Head of caudate nucleus (tissue), 42 donors: ENCODE measurements at regions not wholly inside any gene's neighbourhood (a gene's known extent, or its start where the extent isn't known, plus 50 kb on each side); places are given as distances from the start of the nearest gene placed in this dataset.

ENCODE experiments used
- DNase-seq, 42 donors: peaks; one replicate each; pipeline versions ENCODE4 v3.0.0 to v3.0.0-alpha.2; 2020 to 2021; ENCODE audit warnings: mixed read lengths in 7 of 42
- intact Hi-C: fragments of 100-400 bp; cut with DNase I; formaldehyde crosslinking; loops from one replicate; pipeline ENCODE4 v1.15.0; 2022

DNA sequence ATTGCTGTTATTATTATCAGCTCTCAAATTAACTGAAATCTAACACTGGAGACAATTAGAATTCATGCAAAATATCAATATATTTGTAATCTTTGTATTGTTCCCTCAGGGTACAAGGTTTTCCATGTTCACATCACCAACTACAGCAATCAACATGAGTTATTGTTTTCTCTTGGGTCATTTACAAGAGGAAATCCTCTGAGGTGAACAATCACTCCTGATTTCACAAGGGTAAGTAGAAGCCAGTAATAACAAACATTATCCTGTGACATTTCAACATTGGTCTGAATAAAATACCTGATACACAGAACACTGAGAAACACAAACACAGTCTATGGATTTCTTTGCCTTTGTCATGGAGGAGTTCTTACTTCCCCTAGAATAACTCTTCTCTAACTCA is 174.0 kb downstream of the SUCNR1 start:
- intact Hi-C loops: no loop called here
- no peak for DNase-seq

DNA sequence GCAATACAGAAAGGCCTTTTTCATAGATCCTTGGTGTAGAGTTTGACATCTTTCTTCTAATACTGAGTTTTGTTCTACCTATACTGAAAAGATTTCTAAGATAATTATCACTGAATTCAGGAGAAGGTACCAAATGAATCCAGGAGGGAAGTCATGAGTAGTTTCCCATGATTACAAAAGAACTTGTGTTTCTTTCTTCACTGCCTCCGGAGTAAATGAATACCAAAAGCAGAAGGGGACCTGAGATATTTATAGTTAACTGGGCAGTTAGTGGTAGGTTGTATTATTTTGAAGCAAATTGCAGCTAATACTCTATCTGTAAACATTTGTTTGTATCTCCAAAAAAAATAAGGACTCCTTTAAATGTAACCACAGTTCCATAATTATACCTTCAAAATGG is 175.4 kb downstream of the SUCNR1 start:
- no peak for DNase-seq
- intact Hi-C loops: no loop called here

- no peak for DNase-seq
- intact Hi-C loops: no loop called here
These were observed 177.5 kb downstream of the SUCNR1 start for GRCh38 chr3:152050903-152051302.

GRCh38 chr3:152051501-152052404 is 178.3 kb downstream of the SUCNR1 start:
- intact Hi-C loops: no loop called here
- no peak for DNase-seq

GRCh38 chr3:152053866-152054265 is 180.4 kb downstream of the SUCNR1 start:
- intact Hi-C loops: no loop called here
- no peak for DNase-seq

DNA sequence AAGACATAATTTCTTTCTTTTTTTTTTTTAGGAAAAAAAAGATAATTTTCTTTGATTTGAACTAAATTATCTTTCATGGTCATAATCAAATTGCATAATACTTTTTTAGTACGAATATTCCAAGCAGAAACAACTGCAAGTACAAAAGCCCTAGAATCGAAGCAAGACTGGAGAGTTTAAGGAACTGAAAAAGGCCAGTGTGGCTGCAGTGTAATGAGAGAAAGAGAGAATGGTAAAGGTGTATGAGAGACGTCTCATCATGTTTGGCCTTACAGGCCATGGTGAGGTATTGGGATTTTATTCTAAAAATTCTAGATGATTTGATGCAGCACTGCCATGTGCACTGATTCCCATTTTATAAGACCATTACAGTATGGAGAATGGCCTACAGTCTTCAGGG is 180.9 kb downstream of the SUCNR1 start:
- intact Hi-C loops: no loop called here
- no peak for DNase-seq

GRCh38 chr3:152056073-152056472 is 182.6 kb downstream of the SUCNR1 start:
- intact Hi-C loops: no loop called here
- no peak for DNase-seq

GRCh38 chr3:152056481-152056880 is 183.0 kb downstream of the SUCNR1 start:
- intact Hi-C loops: no loop called here
- DNase-seq: no peak

DNA sequence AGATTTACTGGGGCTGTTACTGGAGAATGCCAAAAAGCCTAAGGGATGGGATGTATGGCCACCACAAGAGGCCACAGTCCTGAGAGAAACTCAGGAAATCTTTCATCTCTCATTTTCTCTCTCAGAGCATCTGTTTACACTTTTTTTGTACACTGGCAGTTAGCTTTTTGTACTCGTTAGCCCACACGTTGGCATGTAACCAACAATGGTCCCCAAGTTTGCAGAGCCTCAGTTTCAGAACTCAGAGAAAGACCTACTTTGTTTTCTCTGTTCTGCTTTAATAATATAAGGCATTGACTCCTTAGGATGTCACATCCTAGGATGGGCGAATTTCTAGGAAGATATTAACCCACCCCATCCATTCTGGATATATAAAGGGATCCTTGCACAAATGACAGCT is 183.5 kb downstream of the SUCNR1 start:
- no peak for DNase-seq
- intact Hi-C loops: no loop called here

GRCh38 chr3:152058856-152059255 is 185.4 kb downstream of the SUCNR1 start:
- intact Hi-C loops: no loop called here
- DNase-seq: no peak

DNA sequence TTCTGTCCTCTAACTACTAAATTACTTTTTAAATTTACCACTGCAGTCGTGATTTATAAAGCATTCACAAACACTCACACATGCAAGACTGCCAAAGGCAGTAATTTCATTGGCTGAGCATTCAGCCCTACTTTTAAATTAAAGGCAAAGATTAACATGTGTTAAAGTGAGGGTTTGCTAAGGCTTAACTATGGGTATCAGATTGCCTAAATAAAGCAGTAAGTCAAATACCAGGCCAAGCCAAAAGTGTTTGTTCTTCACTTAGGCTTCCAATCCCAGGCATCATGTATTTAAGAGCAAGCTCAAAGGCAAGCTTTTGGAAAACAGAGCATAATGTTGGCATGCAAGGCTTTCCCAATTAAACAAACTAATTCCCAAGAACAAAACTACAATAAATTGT is 187.3 kb downstream of the SUCNR1 start:
- DNase-seq: no peak
- intact Hi-C loops: no loop called here

DNA sequence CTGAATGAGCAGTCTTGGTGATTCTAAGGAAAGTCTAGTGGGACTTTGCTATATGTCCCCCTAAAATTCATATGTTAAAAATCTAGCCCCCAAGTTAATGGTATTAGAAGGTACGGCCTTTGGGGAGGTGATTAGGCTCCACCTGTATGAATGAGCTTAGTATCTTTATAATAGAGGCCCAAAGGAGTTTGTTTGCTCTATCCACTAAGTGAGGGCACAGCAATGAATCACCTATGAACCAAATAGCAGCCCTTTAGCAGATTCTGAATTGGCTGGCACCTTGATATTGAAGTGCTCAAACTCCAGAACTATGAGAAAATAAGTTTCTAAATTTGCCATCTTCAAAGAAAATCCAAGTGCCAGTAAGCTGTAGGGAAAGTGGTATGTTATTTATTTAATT is 187.9 kb downstream of the SUCNR1 start:
- intact Hi-C loops: no loop called here
- DNase-seq: no peak

DNA sequence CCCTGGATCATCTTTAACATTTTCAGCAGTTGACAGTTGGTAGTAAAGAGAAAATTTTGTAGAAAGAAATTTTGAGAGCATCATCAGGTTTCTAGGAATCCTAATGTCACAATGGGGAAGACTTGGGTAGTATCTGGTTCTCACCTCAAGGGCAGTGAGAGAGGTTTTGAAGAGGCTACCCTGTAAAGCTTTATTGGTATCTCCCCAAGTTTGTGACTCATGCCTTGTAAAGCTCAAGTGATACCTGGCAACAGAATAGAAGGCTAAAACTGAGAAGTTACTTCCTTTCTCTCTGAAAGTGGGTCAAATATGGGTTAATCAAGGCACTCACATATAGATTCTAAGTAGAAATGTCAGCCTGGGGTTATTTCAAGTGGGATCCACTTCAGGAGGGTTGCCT is 196.4 kb downstream of the SUCNR1 start:
- intact Hi-C loops: no loop called here

GRCh38 chr3:152071315-152071714 is 197.4 kb upstream of the MBNL1 start:
- intact Hi-C loops: no loop called here
- DNase-seq: no peak

More for the DNA sequence above, 196.4 kb downstream of the SUCNR1 start:
- no peak for DNase-seq

DNA sequence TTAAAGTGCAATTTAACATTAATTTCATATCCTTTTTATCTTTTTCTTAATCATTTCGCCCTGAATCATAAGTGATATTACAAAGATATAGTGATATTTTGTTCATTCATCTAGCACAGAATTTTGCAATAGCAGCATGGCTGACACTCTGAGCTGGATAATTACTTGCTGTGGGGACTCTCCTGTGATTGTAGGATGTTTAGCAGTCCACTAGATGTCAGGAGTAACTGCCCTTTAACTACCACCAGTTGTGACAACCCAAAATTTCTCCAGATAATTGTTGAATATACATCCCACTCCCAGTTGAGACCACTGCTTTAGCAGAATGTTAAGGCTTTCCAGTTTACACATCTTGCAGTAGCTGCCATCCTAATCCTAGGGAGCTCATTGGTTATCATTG is 196.8 kb upstream of the MBNL1 start:
- no peak for DNase-seq
- intact Hi-C loops: no loop called here

DNA sequence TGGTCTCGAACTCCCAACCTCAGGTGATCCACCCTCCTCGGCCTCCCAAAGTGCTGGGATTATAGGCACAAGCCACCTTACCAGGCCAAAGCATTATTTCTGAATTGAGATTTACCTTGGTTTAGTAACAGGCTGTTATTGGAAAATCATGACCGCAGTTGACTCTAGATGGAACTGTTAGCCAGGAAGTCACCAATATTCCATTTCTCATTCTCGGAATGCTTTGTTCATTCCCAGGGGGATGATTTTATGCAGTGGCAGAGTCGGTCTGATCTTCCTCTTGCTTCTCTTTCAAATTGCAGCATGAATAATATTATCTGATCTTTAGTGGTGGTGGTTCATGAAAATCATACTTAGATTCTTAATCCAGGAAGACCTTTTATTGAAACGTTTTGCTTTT is 195.5 kb upstream of the MBNL1 start:
- intact Hi-C loops: no loop called here

DNA sequence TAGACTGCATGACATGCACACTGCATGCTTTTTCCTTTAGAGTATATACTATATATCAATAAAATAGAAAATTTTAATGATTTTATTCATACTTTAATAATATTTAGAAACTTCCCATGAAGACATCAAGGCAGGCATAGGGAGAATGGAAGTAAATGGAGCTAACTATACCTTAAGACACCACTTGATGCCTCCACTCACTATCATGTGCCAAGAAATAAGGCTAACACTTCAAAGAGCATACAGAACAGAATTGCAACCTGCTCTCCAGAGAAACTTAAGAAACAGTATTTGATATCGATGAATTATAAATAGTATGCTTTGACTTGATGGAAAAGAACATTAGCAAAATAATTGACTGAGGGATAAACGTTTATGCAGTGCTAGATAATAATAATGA is 192.6 kb upstream of the MBNL1 start:
- intact Hi-C loops: no loop called here
- no peak for DNase-seq

More for the DNA sequence above, 195.5 kb upstream of the MBNL1 start:
- DNase-seq: no peak

GRCh38 chr3:152079980-152080379 is 188.7 kb upstream of the MBNL1 start:
- intact Hi-C loops: no loop called here
- no peak for DNase-seq

GRCh38 chr3:152083135-152083534 is 185.6 kb upstream of the MBNL1 start:
- no peak for DNase-seq
- intact Hi-C loops: no loop called here

DNA sequence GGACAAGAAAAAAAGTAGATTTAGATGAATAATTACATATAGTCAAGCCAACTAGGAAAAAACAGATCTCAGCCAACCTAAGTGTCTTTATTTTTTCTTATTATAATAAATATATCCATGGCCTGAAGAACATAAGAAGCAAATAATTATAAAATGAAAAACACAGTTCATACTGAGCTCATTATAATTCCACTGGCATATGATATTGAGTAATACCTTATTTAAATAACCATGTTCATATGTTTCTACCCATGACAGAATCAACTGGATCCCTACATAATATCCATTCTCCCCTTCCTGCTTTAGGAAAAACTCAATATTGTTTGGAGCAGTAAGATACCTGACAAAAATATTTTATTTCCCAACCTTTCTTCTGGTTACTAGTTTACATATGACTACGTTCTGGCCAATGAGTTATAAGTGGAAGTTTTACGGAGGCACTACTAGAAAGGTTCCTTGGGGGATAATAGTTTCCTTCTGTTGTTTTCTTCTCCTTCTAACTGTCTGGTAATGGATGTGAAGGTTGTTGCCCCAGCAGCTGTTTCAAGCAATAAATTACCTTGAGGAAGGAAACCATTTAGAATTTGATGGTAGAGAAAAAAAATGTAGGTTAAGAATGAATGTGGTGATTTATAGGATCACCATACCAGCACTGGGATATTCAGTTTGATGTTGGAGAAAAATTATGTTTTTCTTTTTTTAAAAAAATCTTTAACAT is 184.1 kb upstream of the MBNL1 start:
- no peak for DNase-seq
- intact Hi-C loops: no loop called here

GRCh38 chr3:152087153-152087552 is 181.6 kb upstream of the MBNL1 start:
- DNase-seq: no peak
- intact Hi-C loops: no loop called here
